Keratinocyte (primary cell): ENCODE measurements at regions not wholly inside any gene's neighbourhood (a gene's known extent, or its start where the extent isn't known, plus 50 kb on each side); places are given as distances from the start of the nearest gene placed in this dataset.

ENCODE experiments used
- EZH2 ChIP-seq: IDR thresholded peaks from one replicate; pipeline ENCODE4 v1.6.1; 2012; ENCODE audit warnings: inconsistent platforms, mild to moderate bottlenecking, low read length, moderate library complexity
- TF ChIP-seq, protein P1 (sequence below), 3 experiments: IDR thresholded peaks in 1 of 3; conservative IDR thresholded peaks in 1 of 3; optimal IDR thresholded peaks in 1 of 3; 2 replicates in 2 of 3; 3 replicates in 1 of 3; pipeline versions ENCODE3 to v1.5.1; 2011; ENCODE audit warnings: low read length in 3 of 3, mild to moderate bottlenecking in 3 of 3, moderate library complexity in 2 of 3, control low read depth in 1 of 3, inconsistent platforms in 1 of 3; ENCODE audit not compliant: insufficient read depth in 2 of 3; ENCODE audit errors: extremely low read depth in 1 of 3

DNA sequence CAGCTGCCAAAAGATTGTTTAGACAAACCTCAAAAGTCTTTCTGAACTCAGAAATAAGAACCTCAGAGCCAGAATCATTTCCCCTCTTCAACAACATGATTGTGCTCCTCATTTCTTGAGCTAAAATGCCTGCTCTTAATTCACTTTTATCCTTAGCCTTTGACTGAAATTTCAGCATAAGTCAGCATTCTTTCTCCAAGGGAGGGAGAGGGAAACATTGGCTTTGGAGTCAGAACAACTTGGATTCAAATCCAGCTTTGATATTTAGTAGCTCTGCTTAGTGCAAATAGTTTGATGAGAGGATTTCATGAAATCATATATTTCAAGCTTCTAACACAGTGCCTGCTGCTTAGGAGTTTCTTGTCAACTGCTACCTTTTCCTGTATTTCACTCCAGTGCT lies 484.6 kb upstream of the INTU start:
- TF ChIP-seq, protein P1, sequence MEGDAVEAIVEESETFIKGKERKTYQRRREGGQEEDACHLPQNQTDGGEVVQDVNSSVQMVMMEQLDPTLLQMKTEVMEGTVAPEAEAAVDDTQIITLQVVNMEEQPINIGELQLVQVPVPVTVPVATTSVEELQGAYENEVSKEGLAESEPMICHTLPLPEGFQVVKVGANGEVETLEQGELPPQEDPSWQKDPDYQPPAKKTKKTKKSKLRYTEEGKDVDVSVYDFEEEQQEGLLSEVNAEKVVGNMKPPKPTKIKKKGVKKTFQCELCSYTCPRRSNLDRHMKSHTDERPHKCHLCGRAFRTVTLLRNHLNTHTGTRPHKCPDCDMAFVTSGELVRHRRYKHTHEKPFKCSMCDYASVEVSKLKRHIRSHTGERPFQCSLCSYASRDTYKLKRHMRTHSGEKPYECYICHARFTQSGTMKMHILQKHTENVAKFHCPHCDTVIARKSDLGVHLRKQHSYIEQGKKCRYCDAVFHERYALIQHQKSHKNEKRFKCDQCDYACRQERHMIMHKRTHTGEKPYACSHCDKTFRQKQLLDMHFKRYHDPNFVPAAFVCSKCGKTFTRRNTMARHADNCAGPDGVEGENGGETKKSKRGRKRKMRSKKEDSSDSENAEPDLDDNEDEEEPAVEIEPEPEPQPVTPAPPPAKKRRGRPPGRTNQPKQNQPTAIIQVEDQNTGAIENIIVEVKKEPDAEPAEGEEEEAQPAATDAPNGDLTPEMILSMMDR (optimal IDR thresholded peaks at IDR 0.05 in 1 of 3, IDR thresholded peaks at IDR 0.05 in 1 of 3, conservative IDR thresholded peaks at IDR 0.05 in 1 of 3; ENCODE audit: extremely low read depth in 1 of 3, insufficient read depth in 2 of 3, low read length in 3 of 3): no peak
- no peak for TF ChIP-seq EZH2
